ENCODE measurements at regions not wholly inside any gene's neighbourhood (a gene's known extent, or its start where the extent isn't known, plus 50 kb on each side); places are given as distances from the start of the nearest gene placed in this dataset.
"Not testable (repeated sequence)": the region's sequence is repeated elsewhere in the genome, so short reads cannot be mapped to it uniquely, and the experiment has no call there.

DNA sequence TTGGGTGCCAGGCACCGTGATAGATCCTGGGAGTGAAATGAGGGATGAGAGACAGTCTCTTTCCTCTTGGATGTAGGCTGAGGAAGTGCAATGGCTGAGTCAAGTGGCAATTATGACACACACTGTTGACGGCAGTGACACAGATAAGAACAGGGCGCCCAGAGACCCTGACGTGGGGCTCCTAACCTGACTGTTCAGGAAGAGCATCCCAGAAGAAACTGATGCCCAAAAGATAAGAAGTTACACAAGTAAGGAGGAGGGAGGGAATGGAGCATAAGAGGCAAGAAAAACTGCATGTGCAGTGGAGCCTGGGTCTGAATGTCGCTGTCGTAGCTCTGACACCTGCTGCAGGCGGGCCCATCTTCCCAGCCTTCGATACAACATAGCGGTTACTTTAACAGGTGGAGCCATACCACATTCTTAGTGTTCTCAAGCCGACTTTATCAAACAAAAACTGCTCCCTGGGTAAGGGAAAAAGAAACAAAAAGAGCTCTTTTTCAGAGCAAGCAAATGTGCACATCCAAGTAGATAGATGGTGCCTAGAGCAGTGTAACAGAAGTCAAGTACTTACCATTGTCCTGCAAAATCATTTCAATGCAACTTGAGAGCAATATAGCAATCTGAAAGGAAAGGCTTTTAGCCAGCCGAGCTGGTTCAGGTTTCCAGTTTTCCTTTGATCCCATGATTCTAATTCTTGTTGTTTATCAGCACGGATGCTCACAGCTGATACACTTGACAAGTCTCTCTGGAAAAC is 463.9 kb upstream of the JARID2 start:
- DNase-seq = no peak

DNA sequence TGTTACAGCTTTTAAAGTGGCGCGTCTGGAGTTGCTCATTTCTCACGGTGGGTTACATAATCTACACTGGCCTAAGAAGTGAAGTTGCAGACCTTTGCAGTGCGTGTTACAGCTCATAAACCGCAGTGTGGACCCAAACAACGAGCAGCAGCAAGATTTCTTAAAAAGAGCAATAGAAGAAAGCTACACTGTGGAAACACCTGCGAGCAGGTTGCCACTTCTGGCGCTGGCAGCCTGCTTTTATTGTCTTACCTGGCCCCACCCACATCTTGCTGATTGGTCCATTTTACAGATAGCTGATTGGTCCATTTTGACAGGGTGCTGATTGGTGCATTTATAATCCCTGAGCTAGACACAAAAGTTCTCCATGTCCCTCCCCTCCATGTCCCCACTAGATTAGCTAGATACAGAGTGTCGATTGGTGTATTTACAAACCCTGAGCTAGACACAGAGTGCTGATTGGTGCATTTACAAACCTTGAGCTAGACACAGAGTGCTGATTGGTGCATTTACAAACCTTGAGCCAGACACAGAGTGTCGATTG is 462.9 kb upstream of the JARID2 start:
- DNase-seq = not testable (repeated sequence)

DNA sequence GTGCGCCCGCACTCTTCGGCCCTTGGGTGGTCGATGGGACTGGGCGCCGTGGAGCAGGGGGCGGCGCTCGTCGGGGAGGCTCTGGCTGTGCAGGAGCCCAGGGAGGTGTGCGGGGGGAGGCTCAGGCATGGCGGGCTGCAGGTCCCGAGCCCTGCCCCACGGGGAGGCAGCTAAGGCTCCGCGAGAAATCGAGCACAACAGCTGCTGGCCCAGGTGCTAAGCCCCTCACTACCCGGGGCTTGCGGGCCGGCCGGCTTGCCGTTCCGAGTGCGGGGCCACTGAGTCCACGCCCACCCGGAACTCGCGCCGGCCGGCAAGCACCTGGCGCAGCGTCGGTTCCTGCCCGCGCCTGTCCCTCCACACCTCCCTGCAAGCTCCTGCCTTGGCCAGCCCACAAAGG is 462.3 kb upstream of the JARID2 start:
- no peak for DNase-seq

- DNase-seq = no peak
Measured at GRCh38 chr6:14784596-14785492, 461.0 kb upstream of the JARID2 start.

DNA sequence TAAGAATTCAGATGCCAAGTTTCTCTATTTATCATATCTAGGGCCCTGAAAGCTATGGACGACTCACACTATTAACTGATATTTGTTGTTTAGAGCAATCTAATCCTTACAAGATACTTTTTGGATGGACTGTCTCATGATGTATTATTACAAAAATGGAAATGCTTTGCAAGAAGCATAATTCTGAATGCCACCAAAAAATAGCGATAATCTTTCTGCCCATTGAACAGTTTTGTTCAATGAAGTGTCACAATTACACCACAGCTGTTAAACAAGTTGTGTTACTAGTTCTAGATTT is 460.4 kb upstream of the JARID2 start:
- no peak for DNase-seq

- DNase-seq = no peak
Measured at GRCh38 chr6:14786008-14786407, 459.9 kb upstream of the JARID2 start.

DNA sequence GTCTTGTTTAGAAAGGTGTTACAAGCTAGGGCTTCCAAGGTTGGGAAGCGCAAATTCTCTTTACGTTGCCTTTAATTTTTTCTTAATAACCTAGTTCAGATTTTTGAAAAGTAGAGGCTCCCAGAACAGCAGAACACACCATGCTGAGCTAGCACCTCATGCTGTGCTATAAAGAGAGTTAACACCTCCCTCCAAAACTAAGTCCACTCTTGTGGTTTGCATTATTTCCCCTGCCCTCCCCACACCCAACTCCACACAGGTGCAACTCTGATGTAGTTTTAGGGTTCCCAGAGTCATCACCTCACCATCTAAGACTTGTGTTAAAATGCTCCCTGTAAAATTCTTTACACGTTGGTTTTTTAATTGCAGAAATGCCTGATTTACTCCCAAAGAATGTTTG is 459.4 kb upstream of the JARID2 start:
- DNase-seq = no peak

DNA sequence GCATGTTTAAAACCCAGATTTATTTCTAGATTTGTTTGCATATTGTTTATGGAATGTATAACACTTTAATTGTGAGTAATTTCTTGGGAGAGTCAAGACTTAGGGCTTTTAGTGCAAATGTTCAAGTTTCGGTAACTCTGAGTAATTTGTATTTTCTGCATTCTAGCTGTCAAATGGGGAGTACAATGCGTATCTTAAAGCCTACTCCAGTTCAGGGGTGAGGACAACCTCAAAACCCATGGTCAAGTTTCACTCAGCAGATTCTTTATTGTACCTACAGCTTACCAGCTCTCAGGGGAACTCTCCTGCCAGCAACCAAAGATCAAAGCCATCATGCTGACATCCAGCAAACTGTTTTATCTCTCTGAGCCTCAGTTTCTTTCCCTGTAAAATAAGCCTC is 458.6 kb upstream of the JARID2 start:
- no peak for DNase-seq

GRCh38 chr6:14787677-14788076 is 458.2 kb upstream of the JARID2 start:
- DNase-seq = no peak

GRCh38 chr6:14789996-14790395 is 455.9 kb upstream of the JARID2 start:
- no peak for DNase-seq

DNA sequence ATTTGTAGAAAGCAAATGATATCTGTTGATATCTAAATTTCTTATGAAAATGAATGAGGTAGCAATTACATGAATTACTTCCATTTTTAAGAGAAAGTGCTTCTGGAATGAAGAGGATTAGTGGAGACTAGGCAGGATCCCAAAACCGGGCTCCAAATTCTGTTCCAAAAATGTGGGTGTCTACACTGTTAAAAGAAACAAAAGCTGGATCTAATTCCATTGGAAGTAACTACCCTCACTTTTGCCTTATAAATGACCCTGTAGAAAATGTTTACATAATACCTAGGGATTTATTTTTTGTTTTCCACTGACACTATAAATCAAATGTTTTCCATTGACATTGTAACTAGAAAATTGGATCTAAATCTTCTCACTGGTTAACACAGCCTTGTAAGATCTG is 454.9 kb upstream of the JARID2 start:
- no peak for DNase-seq

GRCh38 chr6:14791526-14791925 is 454.3 kb upstream of the JARID2 start:
- no peak for DNase-seq

- no peak for DNase-seq
Measured at GRCh38 chr6:14792118-14792955, 453.5 kb upstream of the JARID2 start.

DNA sequence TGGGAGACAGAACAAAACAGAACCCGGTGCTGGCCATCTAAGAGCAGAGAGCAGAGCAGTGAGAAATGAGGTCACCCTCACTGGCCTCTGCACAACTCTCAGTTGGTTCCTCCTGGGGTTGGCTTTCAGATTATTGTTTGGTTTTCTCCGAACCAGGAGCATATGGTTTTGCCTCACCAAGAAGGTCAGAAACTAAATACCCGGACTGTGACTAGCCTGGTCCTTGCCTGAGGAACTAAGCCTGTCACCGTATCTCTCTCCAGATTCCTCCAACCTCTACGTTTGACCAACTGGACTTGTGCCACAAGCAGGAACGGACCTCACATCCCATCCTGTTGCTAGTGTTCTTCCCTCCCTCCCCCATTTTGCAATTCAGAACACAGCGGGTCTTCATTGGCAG is 450.4 kb upstream of the JARID2 start:
- no peak for DNase-seq

GRCh38 chr6:14796974-14797762 is 448.7 kb upstream of the JARID2 start:
- no peak for DNase-seq

- no peak for DNase-seq
Measured at GRCh38 chr6:14797875-14798593, 447.8 kb upstream of the JARID2 start.

- no peak for DNase-seq
Measured at GRCh38 chr6:14798594-14798982, 447.3 kb upstream of the JARID2 start.

GRCh38 chr6:14798996-14799588 is 446.8 kb upstream of the JARID2 start:
- DNase-seq = no peak

DNA sequence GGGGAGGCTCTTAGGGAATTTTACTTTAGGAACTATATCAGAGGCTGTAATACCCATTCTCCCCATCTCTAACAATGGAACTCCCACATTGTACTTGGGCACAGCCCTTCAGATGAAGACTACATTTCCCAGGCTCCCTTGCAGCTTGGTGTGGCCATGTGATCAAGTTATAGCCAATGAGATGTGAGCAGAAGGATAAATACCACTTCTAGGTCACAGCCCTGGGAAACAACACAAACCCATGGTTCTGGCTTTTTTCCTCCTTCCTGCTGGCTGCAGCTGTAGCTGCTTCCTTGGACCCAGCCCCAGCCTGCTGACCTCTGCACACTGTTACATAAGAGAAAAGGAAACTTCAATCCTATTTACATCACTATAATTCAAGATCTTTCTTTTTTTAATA is 445.9 kb upstream of the JARID2 start:
- no peak for DNase-seq

DNA sequence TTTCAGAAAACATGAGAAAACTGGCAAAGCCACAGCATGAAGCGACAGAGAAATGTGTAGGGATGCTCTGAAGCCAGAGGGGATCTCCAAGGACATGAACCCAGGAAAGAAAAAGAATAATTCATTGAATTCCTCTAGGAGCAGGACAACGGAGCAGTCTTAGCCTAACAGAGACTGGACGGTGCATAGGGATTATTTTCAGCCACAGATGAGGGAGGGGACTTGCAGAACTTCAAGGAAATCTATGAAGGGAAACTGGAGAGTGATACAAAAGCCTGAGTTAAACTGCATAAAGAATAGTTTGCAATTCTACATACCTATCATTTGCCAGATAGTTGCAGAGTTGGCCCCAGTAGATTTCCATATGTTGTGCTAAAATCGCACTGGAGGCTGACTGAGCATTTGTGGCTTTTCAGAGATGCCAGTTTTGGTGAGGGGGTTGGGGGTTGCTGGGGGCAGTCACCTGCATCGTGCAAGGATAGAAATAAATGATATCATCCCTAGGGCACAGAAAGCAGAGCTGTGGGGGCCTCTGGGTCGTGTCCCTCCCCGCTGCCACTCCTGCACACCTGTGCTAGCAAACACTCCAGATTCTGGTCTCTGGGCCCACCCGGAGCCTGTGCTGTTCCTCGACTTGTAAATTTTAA is 443.2 kb upstream of the JARID2 start:
- DNase-seq = no peak

All from KG1 (cell line).